AG09309 (cell line): ENCODE measurements at regions not wholly inside any gene's neighbourhood (a gene's known extent, or its start where the extent isn't known, plus 50 kb on each side); places are given as distances from the start of the nearest gene placed in this dataset.

ENCODE experiments used
- DNase-seq: peaks from one replicate; pipeline ENCODE4 v3.0.0-alpha.2; 2010; ENCODE audit warnings: low read depth
- H3K4me3 ChIP-seq: 2 replicates; pipeline ENCODE4 v1.5.1; 2011; ENCODE audit warnings: mild to moderate bottlenecking, low read depth, low read length, moderate library complexity; ENCODE audit not compliant: control insufficient read depth
- CTCF ChIP-seq: IDR thresholded peaks from 2 replicates; pipeline ENCODE4 v1.5.1; 2011; ENCODE audit warnings: mild to moderate bottlenecking, low read depth, low read length, inconsistent platforms; ENCODE audit not compliant: insufficient read depth, control insufficient read depth; ENCODE audit errors: missing control alignments

- no peak overlapping the region for H3K4me3 ChIP-seq
- TF ChIP-seq CTCF = no peak
- no peak for DNase-seq
These were observed 53.4 kb upstream of the TBXT start for GRCh38 chr6:166221040-166221439.
